ENCODE measurements at regions not wholly inside any gene's neighbourhood (a gene's known extent, or its start where the extent isn't known, plus 50 kb on each side); places are given as distances from the start of the nearest gene placed in this dataset.

DNA sequence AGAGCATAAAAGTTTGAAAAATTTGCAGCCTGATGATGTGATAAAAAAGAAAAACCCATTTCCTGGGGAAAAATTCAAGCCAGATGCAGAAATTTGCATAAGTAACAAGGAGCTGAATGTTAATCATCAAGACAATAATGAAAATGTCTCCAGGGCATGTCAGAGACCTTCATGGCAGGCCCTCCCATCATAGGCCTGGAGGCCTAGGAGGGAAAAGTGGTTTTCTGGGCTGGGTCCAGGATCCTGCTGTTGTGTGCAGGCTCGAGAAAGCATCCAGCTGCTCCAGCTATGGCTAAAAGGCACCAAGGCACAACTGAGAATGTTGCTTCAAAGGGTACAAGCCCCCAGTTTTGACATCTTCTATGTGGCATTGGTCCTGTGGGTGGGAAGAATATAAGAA lies 1014.0 kb downstream of the SI start:
- H3K9ac ChIP-seq (ENCODE audit: low read length), result no peak overlapping the region
- H3K9me2 ChIP-seq (ENCODE audit: insufficient read depth), result no peaks in the 10 kb centered on the region
- H3K79me2 ChIP-seq (ENCODE audit: insufficient read depth, low read length), result no peaks in the 10 kb centered on the region
- ChIA-PET CTCF (no interaction called here), RAD21 (ENCODE audit: low non-redundant PET in 1 of 2, low total read pairs in 2 of 2, uncharacterized antibody in 2 of 2, unreplicated experiment in 2 of 2) (no interaction called here), POLR2A (no interaction called here)
- BruUV-seq (replicated peaks), result no TSS peak
- no peaks in the 10 kb centered on the region for H3K36me3 ChIP-seq (ENCODE audit: control insufficient read depth in 1 of 2, insufficient read depth in 2 of 2, low read length in 2 of 2)
- intact Hi-C loops (cut with micrococcal nuclease), result no loop called here
- no peaks in the 10 kb centered on the region for H3K4me1 ChIP-seq (ENCODE audit: control insufficient read depth in 1 of 2, insufficient read depth in 2 of 2, low read length in 2 of 2)
- DNase-seq (ENCODE audit: low read depth, low spot score) (no peak), ATAC-seq (no peak)
- H4K20me1 ChIP-seq (ENCODE audit: insufficient read depth), result no peaks in the 10 kb centered on the region
- H3K27me3 ChIP-seq (ENCODE audit: insufficient read depth, low read length), result no peaks in the 10 kb centered on the region
- H3K9me3 ChIP-seq (ENCODE audit: control insufficient read depth in 1 of 2, insufficient read depth in 1 of 2, low read depth in 1 of 2, low read length in 2 of 2), result no peaks in the 10 kb centered on the region
- no peak for TF ChIP-seq ZNF274 (IDR thresholded peaks at IDR 0.05; ENCODE audit: low read depth, low read length)
- no peak for TF ChIP-seq SIN3A (IDR thresholded peaks at IDR 0.05; ENCODE audit: low read depth)
- TF ChIP-seq, protein P1, sequence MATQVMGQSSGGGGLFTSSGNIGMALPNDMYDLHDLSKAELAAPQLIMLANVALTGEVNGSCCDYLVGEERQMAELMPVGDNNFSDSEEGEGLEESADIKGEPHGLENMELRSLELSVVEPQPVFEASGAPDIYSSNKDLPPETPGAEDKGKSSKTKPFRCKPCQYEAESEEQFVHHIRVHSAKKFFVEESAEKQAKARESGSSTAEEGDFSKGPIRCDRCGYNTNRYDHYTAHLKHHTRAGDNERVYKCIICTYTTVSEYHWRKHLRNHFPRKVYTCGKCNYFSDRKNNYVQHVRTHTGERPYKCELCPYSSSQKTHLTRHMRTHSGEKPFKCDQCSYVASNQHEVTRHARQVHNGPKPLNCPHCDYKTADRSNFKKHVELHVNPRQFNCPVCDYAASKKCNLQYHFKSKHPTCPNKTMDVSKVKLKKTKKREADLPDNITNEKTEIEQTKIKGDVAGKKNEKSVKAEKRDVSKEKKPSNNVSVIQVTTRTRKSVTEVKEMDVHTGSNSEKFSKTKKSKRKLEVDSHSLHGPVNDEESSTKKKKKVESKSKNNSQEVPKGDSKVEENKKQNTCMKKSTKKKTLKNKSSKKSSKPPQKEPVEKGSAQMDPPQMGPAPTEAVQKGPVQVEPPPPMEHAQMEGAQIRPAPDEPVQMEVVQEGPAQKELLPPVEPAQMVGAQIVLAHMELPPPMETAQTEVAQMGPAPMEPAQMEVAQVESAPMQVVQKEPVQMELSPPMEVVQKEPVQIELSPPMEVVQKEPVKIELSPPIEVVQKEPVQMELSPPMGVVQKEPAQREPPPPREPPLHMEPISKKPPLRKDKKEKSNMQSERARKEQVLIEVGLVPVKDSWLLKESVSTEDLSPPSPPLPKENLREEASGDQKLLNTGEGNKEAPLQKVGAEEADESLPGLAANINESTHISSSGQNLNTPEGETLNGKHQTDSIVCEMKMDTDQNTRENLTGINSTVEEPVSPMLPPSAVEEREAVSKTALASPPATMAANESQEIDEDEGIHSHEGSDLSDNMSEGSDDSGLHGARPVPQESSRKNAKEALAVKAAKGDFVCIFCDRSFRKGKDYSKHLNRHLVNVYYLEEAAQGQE (IDR thresholded peaks at IDR 0.05; ENCODE audit: low read depth), result no peak
- no peak for TF ChIP-seq POLR2A (IDR thresholded peaks at IDR 0.05; ENCODE audit: borderline replicate concordance, extremely low read depth, insufficient read depth, insufficient read length)
- no peak for TF ChIP-seq SRF (IDR thresholded peaks at IDR 0.05; ENCODE audit: low read depth)
- TF ChIP-seq POLR2AphosphoS5 (IDR thresholded peaks at IDR 0.05; ENCODE audit: low read depth, low read length), result no peak
- TF ChIP-seq, protein P2, sequence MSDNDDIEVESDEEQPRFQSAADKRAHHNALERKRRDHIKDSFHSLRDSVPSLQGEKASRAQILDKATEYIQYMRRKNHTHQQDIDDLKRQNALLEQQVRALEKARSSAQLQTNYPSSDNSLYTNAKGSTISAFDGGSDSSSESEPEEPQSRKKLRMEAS (IDR thresholded peaks at IDR 0.05), result no peak
- TF ChIP-seq, protein P3, sequence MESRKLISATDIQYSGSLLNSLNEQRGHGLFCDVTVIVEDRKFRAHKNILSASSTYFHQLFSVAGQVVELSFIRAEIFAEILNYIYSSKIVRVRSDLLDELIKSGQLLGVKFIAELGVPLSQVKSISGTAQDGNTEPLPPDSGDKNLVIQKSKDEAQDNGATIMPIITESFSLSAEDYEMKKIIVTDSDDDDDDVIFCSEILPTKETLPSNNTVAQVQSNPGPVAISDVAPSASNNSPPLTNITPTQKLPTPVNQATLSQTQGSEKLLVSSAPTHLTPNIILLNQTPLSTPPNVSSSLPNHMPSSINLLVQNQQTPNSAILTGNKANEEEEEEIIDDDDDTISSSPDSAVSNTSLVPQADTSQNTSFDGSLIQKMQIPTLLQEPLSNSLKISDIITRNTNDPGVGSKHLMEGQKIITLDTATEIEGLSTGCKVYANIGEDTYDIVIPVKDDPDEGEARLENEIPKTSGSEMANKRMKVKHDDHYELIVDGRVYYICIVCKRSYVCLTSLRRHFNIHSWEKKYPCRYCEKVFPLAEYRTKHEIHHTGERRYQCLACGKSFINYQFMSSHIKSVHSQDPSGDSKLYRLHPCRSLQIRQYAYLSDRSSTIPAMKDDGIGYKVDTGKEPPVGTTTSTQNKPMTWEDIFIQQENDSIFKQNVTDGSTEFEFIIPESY (IDR thresholded peaks at IDR 0.05; ENCODE audit: extremely low read depth, insufficient replicate concordance, low read length), result no peak
- TF ChIP-seq, protein P4, sequence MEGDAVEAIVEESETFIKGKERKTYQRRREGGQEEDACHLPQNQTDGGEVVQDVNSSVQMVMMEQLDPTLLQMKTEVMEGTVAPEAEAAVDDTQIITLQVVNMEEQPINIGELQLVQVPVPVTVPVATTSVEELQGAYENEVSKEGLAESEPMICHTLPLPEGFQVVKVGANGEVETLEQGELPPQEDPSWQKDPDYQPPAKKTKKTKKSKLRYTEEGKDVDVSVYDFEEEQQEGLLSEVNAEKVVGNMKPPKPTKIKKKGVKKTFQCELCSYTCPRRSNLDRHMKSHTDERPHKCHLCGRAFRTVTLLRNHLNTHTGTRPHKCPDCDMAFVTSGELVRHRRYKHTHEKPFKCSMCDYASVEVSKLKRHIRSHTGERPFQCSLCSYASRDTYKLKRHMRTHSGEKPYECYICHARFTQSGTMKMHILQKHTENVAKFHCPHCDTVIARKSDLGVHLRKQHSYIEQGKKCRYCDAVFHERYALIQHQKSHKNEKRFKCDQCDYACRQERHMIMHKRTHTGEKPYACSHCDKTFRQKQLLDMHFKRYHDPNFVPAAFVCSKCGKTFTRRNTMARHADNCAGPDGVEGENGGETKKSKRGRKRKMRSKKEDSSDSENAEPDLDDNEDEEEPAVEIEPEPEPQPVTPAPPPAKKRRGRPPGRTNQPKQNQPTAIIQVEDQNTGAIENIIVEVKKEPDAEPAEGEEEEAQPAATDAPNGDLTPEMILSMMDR (IDR thresholded peaks at IDR 0.05 in 2 of 3, conservative IDR thresholded peaks at IDR 0.05 in 1 of 3; ENCODE audit: borderline replicate concordance in 1 of 3, insufficient read depth in 1 of 3, low read depth in 2 of 3, low read length in 2 of 3), result no peak
- TF ChIP-seq RAD21 (IDR thresholded peaks at IDR 0.05; ENCODE audit: low read depth), result no peak
- TF ChIP-seq CEBPB (IDR thresholded peaks at IDR 0.05; ENCODE audit: low read depth), result no peak
- TF ChIP-seq, protein P5, sequence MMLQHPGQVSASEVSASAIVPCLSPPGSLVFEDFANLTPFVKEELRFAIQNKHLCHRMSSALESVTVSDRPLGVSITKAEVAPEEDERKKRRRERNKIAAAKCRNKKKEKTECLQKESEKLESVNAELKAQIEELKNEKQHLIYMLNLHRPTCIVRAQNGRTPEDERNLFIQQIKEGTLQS (IDR thresholded peaks at IDR 0.05), result no peak
- no peak overlapping the region for H3K4me2 ChIP-seq (ENCODE audit: low read length)
- H3K4me3 ChIP-seq (replicated peaks in 1 of 2; ENCODE audit: low read depth in 1 of 2, low read length in 2 of 2), result no peak overlapping the region
- no peak overlapping the region for H3K27ac ChIP-seq (ENCODE audit: low read depth, low read length)
- H2AFZ ChIP-seq (ENCODE audit: low read depth, low read length, poor library complexity, severe bottlenecking), result no peak overlapping the region

Measured in HCT116 (cell line).